Neural progenitor cell (in vitro differentiated cells): ENCODE measurements at regions not wholly inside any gene's neighbourhood (a gene's known extent, or its start where the extent isn't known, plus 50 kb on each side); places are given as distances from the start of the nearest gene placed in this dataset.

ENCODE experiments used
- DNase-seq: peaks from one replicate; pipeline ENCODE4 v3.0.0-alpha.2; 2016; ENCODE audit warnings: low spot score
- H2AFZ ChIP-seq: fragments of 200-600 bp; sonication (generic); replicated peaks from 2 replicates; pipeline ENCODE4 v1.6.1; 2016; ENCODE audit warnings: antibody characterized with exemption
- H3F3A ChIP-seq: fragments of 200-600 bp; sonication (generic); 2 replicates; pipeline ENCODE4 v1.6.1; 2016; ENCODE audit warnings: antibody characterized with exemption, low read depth
- H3K27ac ChIP-seq: fragments of 200-600 bp; sonication (generic); 2 replicates; pipeline ENCODE4 v1.5.1; 2016; ENCODE audit warnings: mild to moderate bottlenecking
- H3K27me3 ChIP-seq: fragments of 200-600 bp; sonication (generic); 2 replicates; pipeline ENCODE4 v1.6.1; 2016; ENCODE audit warnings: mild to moderate bottlenecking, moderate library complexity
- H3K36me3 ChIP-seq: fragments of 200-600 bp; sonication (generic); 2 replicates; pipeline ENCODE4 v1.5.1; 2016
- H3K4me1 ChIP-seq: fragments of 200-600 bp; sonication (generic); 2 replicates; pipeline ENCODE4 v1.6.1; 2016; ENCODE audit warnings: mixed run types
- H3K4me2 ChIP-seq: fragments of 200-600 bp; sonication (generic); 2 replicates; pipeline ENCODE4 v1.6.1; 2016
- H3K4me3 ChIP-seq: fragments of 200-600 bp; sonication (generic); 2 replicates; pipeline ENCODE4 v1.5.1; 2016
- H3K79me2 ChIP-seq: fragments of 200-600 bp; sonication (generic); 2 replicates; pipeline ENCODE4 v1.6.1; 2016; ENCODE audit warnings: low read depth
- H3K9ac ChIP-seq: fragments of 200-600 bp; sonication (generic); 2 replicates; pipeline ENCODE4 v1.6.1; 2016
- H3K9me3 ChIP-seq: fragments of 200-600 bp; sonication (generic); 2 replicates; pipeline ENCODE4 v1.5.1; 2016; ENCODE audit warnings: low read depth
- H4K20me1 ChIP-seq: fragments of 200-600 bp; sonication (generic); 2 replicates; pipeline ENCODE4 v1.6.1; 2016; ENCODE audit warnings: low read depth
- H3K27ac Mint-ChIP-seq: 3 replicates; pipeline ENCODE4 v1.8.0; 2021; ENCODE audit warnings: mixed read lengths
- H3K27me3 Mint-ChIP-seq: 2 replicates; pipeline ENCODE4 v1.8.0; 2022; ENCODE audit warnings: low read depth, mild to moderate bottlenecking, inconsistent platforms, moderate library complexity, mixed read lengths; ENCODE audit not compliant: insufficient read depth
- H3K36me3 Mint-ChIP-seq: 3 replicates; pipeline ENCODE4 v1.8.0; 2021; ENCODE audit warnings: mixed read lengths
- H3K4me1 Mint-ChIP-seq: 3 replicates; pipeline ENCODE4 v1.8.0; 2021; ENCODE audit warnings: mixed read lengths
- H3K4me3 Mint-ChIP-seq: 3 replicates; pipeline ENCODE4 v1.8.0; 2021; ENCODE audit warnings: mild to moderate bottlenecking, moderate library complexity, mixed read lengths
- H3K9me3 Mint-ChIP-seq: 3 replicates; pipeline ENCODE4 v1.8.0; 2020; ENCODE audit warnings: mixed read lengths
- CTCF ChIP-seq: fragments of 200-600 bp; sonication (generic); IDR thresholded peaks from 2 replicates; pipeline ENCODE4 v1.5.1; 2017; ENCODE audit warnings: antibody characterized with exemption, mild to moderate bottlenecking
- EZH2 ChIP-seq: fragments of 200-600 bp; sonication (generic); IDR thresholded peaks from 2 replicates; pipeline ENCODE4 v1.6.1; 2017; ENCODE audit warnings: antibody characterized with exemption, mild to moderate bottlenecking, moderate library complexity
- EZH2phosphoT487 ChIP-seq: fragments of 200-600 bp; sonication (generic); IDR thresholded peaks from 2 replicates; pipeline ENCODE4 v1.6.1; 2017; ENCODE audit warnings: antibody characterized with exemption

- no peak overlapping the region for H3K27ac Mint-ChIP-seq
- H3K4me3 Mint-ChIP-seq: no peak overlapping the region
- no peaks in the 10 kb centered on the region for H3K36me3 Mint-ChIP-seq
- no peak overlapping the region for H3K27ac ChIP-seq
- H3K9ac ChIP-seq: no peak overlapping the region
- H3K27me3 ChIP-seq: no peaks in the 10 kb centered on the region
- TF ChIP-seq EZH2phosphoT487 (no peak), CTCF (no peak), EZH2 (no peak)
- H3K9me3 ChIP-seq: no peaks in the 10 kb centered on the region
- no peak for DNase-seq
- H3K27me3 Mint-ChIP-seq: peaks cover 2% of the 10 kb centered on the region
- no peaks in the 10 kb centered on the region for H3K4me1 Mint-ChIP-seq
- no peak overlapping the region for H3K4me3 ChIP-seq
- no peaks in the 10 kb centered on the region for H3K79me2 ChIP-seq
- H3K4me2 ChIP-seq: no peak overlapping the region
- no peaks in the 10 kb centered on the region for H3K36me3 ChIP-seq
- no peaks in the 10 kb centered on the region for H3F3A ChIP-seq
- no peaks in the 10 kb centered on the region for H4K20me1 ChIP-seq
- H3K4me1 ChIP-seq: no peaks in the 10 kb centered on the region
- H2AFZ ChIP-seq: no peak overlapping the region
- H3K9me3 Mint-ChIP-seq: peaks cover 5% of the 10 kb centered on the region
Observed at GRCh38 chr11:128209138-128209435, 378.3 kb downstream of the ETS1 start.

GRCh38 chr11:128208329-128209137, 378.8 kb downstream of the ETS1 start:
- peaks cover 3% of the 10 kb centered on the region for H3K9me3 Mint-ChIP-seq
- Histone ChIP-seq H3K9me3 (no peaks in the 10 kb centered on the region), H3K79me2 (no peaks in the 10 kb centered on the region), H3K36me3 (no peaks in the 10 kb centered on the region), H3K27me3 (no peaks in the 10 kb centered on the region), H2AFZ (no peak overlapping the region), H3K27ac (no peak overlapping the region), H3K4me3 (no peak overlapping the region), H3K9ac (no peak overlapping the region), H3F3A (no peaks in the 10 kb centered on the region), H3K4me2 (no peak overlapping the region), H4K20me1 (no peaks in the 10 kb centered on the region), H3K4me1 (no peaks in the 10 kb centered on the region)
- TF ChIP-seq EZH2phosphoT487: no peak
- TF ChIP-seq EZH2: no peak
- no peak for TF ChIP-seq CTCF
- H3K27ac Mint-ChIP-seq: no peak overlapping the region
- no peak overlapping the region for H3K4me3 Mint-ChIP-seq
- no peaks in the 10 kb centered on the region for H3K27me3 Mint-ChIP-seq
- no peaks in the 10 kb centered on the region for H3K4me1 Mint-ChIP-seq
- no peak for DNase-seq
- no peaks in the 10 kb centered on the region for H3K36me3 Mint-ChIP-seq

- Histone ChIP-seq H3K27ac (no peak overlapping the region), H3K9ac (no peak overlapping the region), H3K79me2 (no peaks in the 10 kb centered on the region), H3K4me2 (no peak overlapping the region), H3K4me1 (no peaks in the 10 kb centered on the region), H3K36me3 (no peaks in the 10 kb centered on the region), H2AFZ (no peak overlapping the region), H3K27me3 (no peaks in the 10 kb centered on the region), H3K9me3 (no peaks in the 10 kb centered on the region), H3F3A (no peaks in the 10 kb centered on the region), H3K4me3 (no peak overlapping the region), H4K20me1 (no peaks in the 10 kb centered on the region)
- no peak overlapping the region for H3K4me3 Mint-ChIP-seq
- no peaks in the 10 kb centered on the region for H3K36me3 Mint-ChIP-seq
- H3K4me1 Mint-ChIP-seq: no peaks in the 10 kb centered on the region
- TF ChIP-seq CTCF (no peak), EZH2phosphoT487 (no peak), EZH2 (no peak)
- no peak overlapping the region for H3K27ac Mint-ChIP-seq
- no peak for DNase-seq
- H3K9me3 Mint-ChIP-seq: peaks cover 3% of the 10 kb centered on the region
- no peaks in the 10 kb centered on the region for H3K27me3 Mint-ChIP-seq
Observed at GRCh38 chr11:128207861-128208321, 379.5 kb downstream of the ETS1 start.
